Nephron progenitor cell (in vitro differentiated cells): ENCODE measurements at regions not wholly inside any gene's neighbourhood (a gene's known extent, or its start where the extent isn't known, plus 50 kb on each side); places are given as distances from the start of the nearest gene placed in this dataset.

Experiments
- DNase-seq: peaks from one replicate; pipeline ENCODE4 v3.0.0; 2021
- H3K27ac Mint-ChIP-seq: 2 replicates; pipeline ENCODE4 v1.8.0; 2021; ENCODE audit warnings: mild to moderate bottlenecking, moderate library complexity, mixed read lengths
- H3K27me3 Mint-ChIP-seq: 2 replicates; pipeline ENCODE4 v1.8.0; 2021; ENCODE audit warnings: mild to moderate bottlenecking, low read depth, mixed read lengths; ENCODE audit not compliant: poor library complexity
- H3K36me3 Mint-ChIP-seq: 2 replicates; pipeline ENCODE4 v1.8.0; 2021; ENCODE audit warnings: low read depth, mixed read lengths
- H3K4me1 Mint-ChIP-seq: 2 replicates; pipeline ENCODE4 v1.8.0; 2021; ENCODE audit warnings: mixed read lengths
- H3K4me3 Mint-ChIP-seq: 2 replicates; pipeline ENCODE4 v1.8.0; 2021; ENCODE audit warnings: mild to moderate bottlenecking, moderate library complexity, mixed read lengths
- H3K9me3 Mint-ChIP-seq: 2 replicates; pipeline ENCODE4 v1.8.0; 2021; ENCODE audit warnings: mild to moderate bottlenecking, moderate library complexity, mixed read lengths
- TF ChIP-seq, protein P1 (sequence below): fragments of 200-600 bp; sonication (generic); IDR thresholded peaks from 2 replicates; pipeline ENCODE4 v1.5.0; 2021; ENCODE audit warnings: antibody characterized with exemption

DNA sequence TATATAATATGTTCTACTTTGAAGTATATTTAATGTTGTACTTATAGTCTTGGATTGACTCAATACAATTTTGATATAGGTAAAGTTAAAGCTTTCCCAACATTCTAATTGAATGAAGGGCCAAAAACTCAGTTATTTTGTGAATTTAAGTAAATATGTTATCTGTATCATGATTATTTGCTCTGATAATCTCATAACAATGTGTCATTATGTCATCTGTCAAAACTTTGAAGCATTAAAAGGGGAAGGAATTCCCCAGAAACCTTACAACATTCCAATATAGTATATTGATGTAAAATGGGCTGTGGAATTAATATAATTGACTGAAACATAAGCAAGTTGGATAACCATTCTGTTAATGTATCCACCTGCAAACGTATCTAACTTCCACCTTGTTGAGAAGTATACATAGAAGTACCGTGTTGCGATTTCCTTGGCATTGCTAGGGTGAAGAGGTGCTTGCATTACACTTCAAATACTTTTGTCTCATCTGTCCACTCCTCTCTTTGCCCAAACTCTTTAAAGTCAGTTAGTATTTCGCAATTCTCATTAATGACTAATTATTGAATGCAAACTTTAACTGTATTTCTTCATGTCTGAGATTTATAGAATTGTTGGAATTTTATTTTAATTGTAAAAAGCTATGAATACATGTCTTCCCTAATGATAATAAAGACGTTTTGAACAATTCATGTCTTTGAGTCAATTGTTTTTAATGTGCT lies 1982.1 kb upstream of the ADGRL3 start:
- Mint-ChIP-seq H3K4me1 (no peaks in the 10 kb centered on the region), H3K36me3 (no peaks in the 10 kb centered on the region), H3K27ac (no peak overlapping the region), H3K4me3 (no peak overlapping the region), H3K9me3 (no peaks in the 10 kb centered on the region), H3K27me3 (peaks cover 3% of the 10 kb centered on the region)
- TF ChIP-seq, protein P1, sequence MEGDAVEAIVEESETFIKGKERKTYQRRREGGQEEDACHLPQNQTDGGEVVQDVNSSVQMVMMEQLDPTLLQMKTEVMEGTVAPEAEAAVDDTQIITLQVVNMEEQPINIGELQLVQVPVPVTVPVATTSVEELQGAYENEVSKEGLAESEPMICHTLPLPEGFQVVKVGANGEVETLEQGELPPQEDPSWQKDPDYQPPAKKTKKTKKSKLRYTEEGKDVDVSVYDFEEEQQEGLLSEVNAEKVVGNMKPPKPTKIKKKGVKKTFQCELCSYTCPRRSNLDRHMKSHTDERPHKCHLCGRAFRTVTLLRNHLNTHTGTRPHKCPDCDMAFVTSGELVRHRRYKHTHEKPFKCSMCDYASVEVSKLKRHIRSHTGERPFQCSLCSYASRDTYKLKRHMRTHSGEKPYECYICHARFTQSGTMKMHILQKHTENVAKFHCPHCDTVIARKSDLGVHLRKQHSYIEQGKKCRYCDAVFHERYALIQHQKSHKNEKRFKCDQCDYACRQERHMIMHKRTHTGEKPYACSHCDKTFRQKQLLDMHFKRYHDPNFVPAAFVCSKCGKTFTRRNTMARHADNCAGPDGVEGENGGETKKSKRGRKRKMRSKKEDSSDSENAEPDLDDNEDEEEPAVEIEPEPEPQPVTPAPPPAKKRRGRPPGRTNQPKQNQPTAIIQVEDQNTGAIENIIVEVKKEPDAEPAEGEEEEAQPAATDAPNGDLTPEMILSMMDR = no peak
- no peak for DNase-seq

DNA sequence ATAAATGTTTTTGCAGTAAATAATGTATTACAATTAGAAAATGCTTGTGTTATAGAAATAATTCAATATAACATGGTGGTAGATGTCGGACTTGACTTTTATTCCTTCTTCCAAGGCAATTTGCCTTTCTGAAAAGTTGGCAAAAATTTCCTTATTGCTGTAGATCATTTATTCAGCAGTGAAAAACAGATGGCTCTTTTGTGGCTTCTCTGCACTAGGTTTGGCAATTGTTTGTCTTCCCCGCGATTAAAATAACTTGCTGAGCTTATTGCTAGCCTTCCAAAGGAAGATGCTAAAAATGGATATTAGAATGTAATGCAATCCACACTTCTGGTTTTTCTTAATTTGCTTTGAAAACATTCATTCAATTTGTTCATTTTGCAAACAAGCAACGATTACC lies 1977.9 kb upstream of the ADGRL3 start:
- TF ChIP-seq, protein P1 = no peak
- H3K4me1 Mint-ChIP-seq = no peaks in the 10 kb centered on the region
- H3K27ac Mint-ChIP-seq = no peak overlapping the region
- no peaks in the 10 kb centered on the region for H3K36me3 Mint-ChIP-seq
- no peak for DNase-seq
- no peaks in the 10 kb centered on the region for H3K9me3 Mint-ChIP-seq
- no peak overlapping the region for H3K4me3 Mint-ChIP-seq
- no peaks in the 10 kb centered on the region for H3K27me3 Mint-ChIP-seq

DNA sequence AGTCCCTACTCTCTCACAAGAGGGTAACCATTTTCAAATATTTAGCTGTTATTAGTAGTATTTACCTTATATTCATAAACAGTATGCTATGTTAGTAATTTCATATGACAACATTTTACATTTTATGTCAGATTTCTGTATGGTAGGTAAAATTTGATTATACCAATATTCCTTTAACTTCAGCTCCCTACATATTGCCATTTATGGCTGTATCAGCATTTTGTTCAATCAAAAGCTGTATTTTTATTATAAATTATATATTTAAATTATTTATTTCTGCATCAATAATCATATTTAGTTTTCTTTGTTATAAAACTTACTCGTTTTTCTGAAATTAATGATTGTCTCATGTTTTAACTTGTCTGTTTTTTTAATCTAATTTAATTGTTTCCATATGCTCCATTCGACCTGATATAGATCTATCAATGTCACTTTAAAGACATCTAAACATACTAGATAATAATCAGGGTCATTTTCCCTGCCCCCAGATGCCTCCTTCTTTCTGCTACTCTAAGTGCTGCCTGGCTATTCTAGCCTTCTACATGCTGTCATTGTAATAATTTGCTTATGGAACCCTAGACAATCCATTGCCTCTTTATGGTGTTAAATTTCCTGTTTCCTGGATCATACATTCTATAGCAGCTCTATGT lies 1976.7 kb upstream of the ADGRL3 start:
- no peaks in the 10 kb centered on the region for H3K9me3 Mint-ChIP-seq
- H3K4me3 Mint-ChIP-seq = no peak overlapping the region
- no peak for DNase-seq
- H3K36me3 Mint-ChIP-seq = no peaks in the 10 kb centered on the region
- no peak overlapping the region for H3K27ac Mint-ChIP-seq
- no peaks in the 10 kb centered on the region for H3K4me1 Mint-ChIP-seq
- H3K27me3 Mint-ChIP-seq = no peaks in the 10 kb centered on the region
- TF ChIP-seq, protein P1 = no peak

DNA sequence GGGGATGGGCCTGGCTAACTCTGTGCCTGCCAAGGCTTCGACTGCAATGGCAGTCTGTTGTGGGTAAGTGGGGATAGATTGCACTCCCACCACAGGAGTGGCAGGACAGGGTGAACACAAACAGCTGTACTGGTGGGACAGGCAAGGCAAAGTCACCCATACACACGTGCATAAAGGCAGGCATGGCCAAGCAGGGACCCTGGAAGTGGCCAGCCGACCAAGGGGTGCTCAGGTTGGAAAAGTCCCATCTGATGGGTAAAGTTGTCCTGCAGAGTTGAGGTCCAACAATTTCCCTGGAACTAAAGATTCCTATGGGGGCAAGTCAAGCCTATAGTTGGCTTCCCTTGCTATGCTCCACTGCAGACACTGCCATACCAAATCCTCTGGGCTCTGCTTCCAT lies 1961.9 kb upstream of the ADGRL3 start:
- TF ChIP-seq, protein P1 = no peak
- Mint-ChIP-seq H3K27me3 (peaks cover 2% of the 10 kb centered on the region), H3K36me3 (no peaks in the 10 kb centered on the region), H3K27ac (no peak overlapping the region), H3K4me3 (no peak overlapping the region), H3K4me1 (peaks cover 4% of the 10 kb centered on the region), H3K9me3 (peaks cover 33% of the 10 kb centered on the region)
- DNase-seq = no peak

DNA sequence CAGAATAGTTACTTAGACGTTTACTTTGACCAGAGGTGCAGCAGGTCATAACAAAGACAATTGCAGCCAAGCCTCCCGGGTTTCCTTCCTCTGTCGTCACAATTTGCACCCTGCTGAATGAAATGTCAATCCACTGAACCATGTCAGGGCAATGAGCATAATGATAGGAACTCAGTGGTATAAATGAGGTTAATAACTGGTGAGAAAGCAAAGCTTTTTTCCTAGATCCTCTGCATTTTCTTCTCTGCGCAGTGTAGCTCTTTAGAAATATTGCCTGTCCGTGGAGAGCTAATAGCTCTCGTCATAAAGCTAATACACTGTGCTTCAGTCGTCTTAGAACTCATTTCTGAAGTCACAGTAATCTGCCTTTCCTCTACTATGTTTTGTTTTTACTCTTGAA lies 1960.1 kb upstream of the ADGRL3 start:
- Mint-ChIP-seq H3K4me3 (no peak overlapping the region), H3K4me1 (peaks cover 4% of the 10 kb centered on the region), H3K36me3 (no peaks in the 10 kb centered on the region), H3K9me3 (peaks cover 23% of the 10 kb centered on the region), H3K27me3 (peaks cover 2% of the 10 kb centered on the region), H3K27ac (no peak overlapping the region)
- TF ChIP-seq, protein P1 = no peak
- DNase-seq = no peak

DNA sequence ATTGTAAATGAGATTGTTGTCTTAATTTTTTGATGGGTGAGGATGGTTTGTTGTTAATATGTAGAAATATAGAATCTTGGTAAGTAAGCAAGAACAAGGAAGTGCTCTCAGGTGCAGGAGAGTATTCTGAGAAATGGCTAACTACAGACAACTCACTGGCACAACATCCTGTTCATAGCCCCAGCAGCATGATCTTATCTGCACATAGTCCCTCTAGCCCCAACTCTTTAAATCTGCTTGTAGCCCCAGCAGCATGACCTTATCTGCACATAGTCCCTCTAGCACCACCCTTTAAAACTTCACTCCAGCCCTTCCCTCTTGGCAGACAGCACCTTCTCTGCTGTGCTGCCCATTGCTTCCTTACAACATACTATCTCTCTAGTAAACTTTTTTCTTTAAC lies 1957.1 kb upstream of the ADGRL3 start:
- no peaks in the 10 kb centered on the region for H3K27me3 Mint-ChIP-seq

More for the DNA sequence above, 1957.1 kb upstream of the ADGRL3 start:
- no peak for DNase-seq
- H3K27ac Mint-ChIP-seq = no peak overlapping the region
- no peaks in the 10 kb centered on the region for H3K36me3 Mint-ChIP-seq
- peaks cover 21% of the 10 kb centered on the region for H3K9me3 Mint-ChIP-seq
- peaks cover 4% of the 10 kb centered on the region for H3K4me1 Mint-ChIP-seq
- TF ChIP-seq, protein P1 = no peak
- no peak overlapping the region for H3K4me3 Mint-ChIP-seq
